GM12878 (cell line): ENCODE measurements at regions not wholly inside any gene's neighbourhood (a gene's known extent, or its start where the extent isn't known, plus 50 kb on each side); places are given as distances from the start of the nearest gene placed in this dataset.

Source experiments
- CBX3 ChIP-seq: fragments of 200-600 bp; sonication (generic); IDR thresholded peaks from 2 replicates; pipeline ENCODE4 v1.6.1; 2016; ENCODE audit warnings: low read depth, borderline replicate concordance
- CREB1 ChIP-seq: IDR thresholded peaks from 2 replicates; pipeline ENCODE4 v1.6.1; 2012; ENCODE audit warnings: low read depth, mild to moderate bottlenecking, inconsistent platforms
- FOXM1 ChIP-seq: IDR thresholded peaks from 2 replicates; pipeline ENCODE4 v1.6.1; 2012; ENCODE audit warnings: low read depth, mild to moderate bottlenecking, inconsistent platforms, low read length, moderate library complexity
- GATAD2B ChIP-seq: fragments of 450-650 bp; conservative IDR thresholded peaks from 2 replicates; pipeline ENCODE4 v1.6.1; 2017; ENCODE audit warnings: low read depth, mild to moderate bottlenecking, moderate library complexity
- SMC3 ChIP-seq: IDR thresholded peaks from 2 replicates; pipeline ENCODE4 v1.6.1; 2011; ENCODE audit warnings: low read length, improper control_type of control experiment, borderline replicate concordance
- STAT3 ChIP-seq: IDR thresholded peaks from 2 replicates; pipeline ENCODE4 v1.6.1; 2011; ENCODE audit warnings: low read depth, low read length, improper control_type of control experiment
- SUPT20H ChIP-seq: IDR thresholded peaks from 2 replicates; pipeline ENCODE4 v1.6.1; 2011; ENCODE audit warnings: low read depth, mild to moderate bottlenecking, low read length, moderate library complexity, borderline replicate concordance; ENCODE audit not compliant: control insufficient read depth
- YY1 ChIP-seq: IDR thresholded peaks from 2 replicates; pipeline ENCODE4 v1.6.1; 2011; ENCODE audit warnings: low read depth, mild to moderate bottlenecking, low read length
- TF ChIP-seq, protein P1 (sequence below), 3 experiments: IDR thresholded peaks in 2 of 3; conservative IDR thresholded peaks in 1 of 3; 2 replicates each; pipeline ENCODE4 v1.5.1; 2011; ENCODE audit warnings: low read depth in 3 of 3, low read length in 3 of 3, mild to moderate bottlenecking in 3 of 3, control low read depth in 2 of 3, moderate library complexity in 2 of 3, inconsistent platforms in 1 of 3, mixed read lengths in 1 of 3; ENCODE audit not compliant: control insufficient read depth in 2 of 3, insufficient read depth in 1 of 3; ENCODE audit errors: extremely low read depth in 1 of 3
- TF ChIP-seq, protein P2 (sequence below): fragments of 450-650 bp; IDR thresholded peaks from 2 replicates; pipeline ENCODE4 v1.6.1; 2014; ENCODE audit warnings: mild to moderate bottlenecking
- TF ChIP-seq, protein P3 (sequence below): IDR thresholded peaks from 2 replicates; pipeline ENCODE4 v1.6.1; 2012; ENCODE audit warnings: low read depth, low read length, improper control_type of control experiment
- TF ChIP-seq, protein P4 (sequence below): fragments of 450-650 bp; IDR thresholded peaks from 2 replicates; pipeline ENCODE4 v1.6.1; 2017; ENCODE audit warnings: mild to moderate bottlenecking

DNA sequence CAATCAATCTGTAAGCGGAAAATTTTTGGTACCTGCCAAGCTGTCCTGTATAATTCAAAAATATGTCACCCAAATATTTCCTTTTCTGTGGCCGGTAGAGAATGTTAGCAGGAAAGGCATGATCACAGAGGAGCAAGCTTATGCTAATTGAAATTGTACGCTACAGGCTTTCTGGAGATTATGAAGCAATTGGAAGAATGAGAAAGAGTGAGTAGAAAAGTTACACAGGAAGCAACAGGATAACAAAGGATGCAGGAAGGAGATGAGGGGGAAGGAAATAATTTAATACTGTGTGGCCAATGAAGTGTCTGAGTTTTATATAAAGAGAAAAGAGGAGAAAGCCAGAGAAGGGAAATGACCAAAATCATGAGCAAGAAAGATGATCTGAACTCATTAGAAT lies 627.2 kb upstream of the STXBP6 start:
- TF ChIP-seq, protein P1, sequence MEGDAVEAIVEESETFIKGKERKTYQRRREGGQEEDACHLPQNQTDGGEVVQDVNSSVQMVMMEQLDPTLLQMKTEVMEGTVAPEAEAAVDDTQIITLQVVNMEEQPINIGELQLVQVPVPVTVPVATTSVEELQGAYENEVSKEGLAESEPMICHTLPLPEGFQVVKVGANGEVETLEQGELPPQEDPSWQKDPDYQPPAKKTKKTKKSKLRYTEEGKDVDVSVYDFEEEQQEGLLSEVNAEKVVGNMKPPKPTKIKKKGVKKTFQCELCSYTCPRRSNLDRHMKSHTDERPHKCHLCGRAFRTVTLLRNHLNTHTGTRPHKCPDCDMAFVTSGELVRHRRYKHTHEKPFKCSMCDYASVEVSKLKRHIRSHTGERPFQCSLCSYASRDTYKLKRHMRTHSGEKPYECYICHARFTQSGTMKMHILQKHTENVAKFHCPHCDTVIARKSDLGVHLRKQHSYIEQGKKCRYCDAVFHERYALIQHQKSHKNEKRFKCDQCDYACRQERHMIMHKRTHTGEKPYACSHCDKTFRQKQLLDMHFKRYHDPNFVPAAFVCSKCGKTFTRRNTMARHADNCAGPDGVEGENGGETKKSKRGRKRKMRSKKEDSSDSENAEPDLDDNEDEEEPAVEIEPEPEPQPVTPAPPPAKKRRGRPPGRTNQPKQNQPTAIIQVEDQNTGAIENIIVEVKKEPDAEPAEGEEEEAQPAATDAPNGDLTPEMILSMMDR (IDR thresholded peaks at IDR 0.05 in 2 of 3, conservative IDR thresholded peaks at IDR 0.05 in 1 of 3; ENCODE audit: control insufficient read depth in 2 of 3, extremely low read depth in 1 of 3, insufficient read depth in 1 of 3, low read depth in 3 of 3, low read length in 3 of 3) = no peak
- TF ChIP-seq YY1 (no peak), FOXM1 (no peak), CBX3 (no peak), GATAD2B (no peak), SMC3 (no peak), SUPT20H (no peak), CREB1 (no peak), STAT3 (no peak)
- TF ChIP-seq, protein P2, sequence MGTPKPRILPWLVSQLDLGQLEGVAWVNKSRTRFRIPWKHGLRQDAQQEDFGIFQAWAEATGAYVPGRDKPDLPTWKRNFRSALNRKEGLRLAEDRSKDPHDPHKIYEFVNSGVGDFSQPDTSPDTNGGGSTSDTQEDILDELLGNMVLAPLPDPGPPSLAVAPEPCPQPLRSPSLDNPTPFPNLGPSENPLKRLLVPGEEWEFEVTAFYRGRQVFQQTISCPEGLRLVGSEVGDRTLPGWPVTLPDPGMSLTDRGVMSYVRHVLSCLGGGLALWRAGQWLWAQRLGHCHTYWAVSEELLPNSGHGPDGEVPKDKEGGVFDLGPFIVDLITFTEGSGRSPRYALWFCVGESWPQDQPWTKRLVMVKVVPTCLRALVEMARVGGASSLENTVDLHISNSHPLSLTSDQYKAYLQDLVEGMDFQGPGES = no peak
- TF ChIP-seq, protein P3, sequence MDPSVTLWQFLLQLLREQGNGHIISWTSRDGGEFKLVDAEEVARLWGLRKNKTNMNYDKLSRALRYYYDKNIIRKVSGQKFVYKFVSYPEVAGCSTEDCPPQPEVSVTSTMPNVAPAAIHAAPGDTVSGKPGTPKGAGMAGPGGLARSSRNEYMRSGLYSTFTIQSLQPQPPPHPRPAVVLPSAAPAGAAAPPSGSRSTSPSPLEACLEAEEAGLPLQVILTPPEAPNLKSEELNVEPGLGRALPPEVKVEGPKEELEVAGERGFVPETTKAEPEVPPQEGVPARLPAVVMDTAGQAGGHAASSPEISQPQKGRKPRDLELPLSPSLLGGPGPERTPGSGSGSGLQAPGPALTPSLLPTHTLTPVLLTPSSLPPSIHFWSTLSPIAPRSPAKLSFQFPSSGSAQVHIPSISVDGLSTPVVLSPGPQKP = no peak
- TF ChIP-seq, protein P4, sequence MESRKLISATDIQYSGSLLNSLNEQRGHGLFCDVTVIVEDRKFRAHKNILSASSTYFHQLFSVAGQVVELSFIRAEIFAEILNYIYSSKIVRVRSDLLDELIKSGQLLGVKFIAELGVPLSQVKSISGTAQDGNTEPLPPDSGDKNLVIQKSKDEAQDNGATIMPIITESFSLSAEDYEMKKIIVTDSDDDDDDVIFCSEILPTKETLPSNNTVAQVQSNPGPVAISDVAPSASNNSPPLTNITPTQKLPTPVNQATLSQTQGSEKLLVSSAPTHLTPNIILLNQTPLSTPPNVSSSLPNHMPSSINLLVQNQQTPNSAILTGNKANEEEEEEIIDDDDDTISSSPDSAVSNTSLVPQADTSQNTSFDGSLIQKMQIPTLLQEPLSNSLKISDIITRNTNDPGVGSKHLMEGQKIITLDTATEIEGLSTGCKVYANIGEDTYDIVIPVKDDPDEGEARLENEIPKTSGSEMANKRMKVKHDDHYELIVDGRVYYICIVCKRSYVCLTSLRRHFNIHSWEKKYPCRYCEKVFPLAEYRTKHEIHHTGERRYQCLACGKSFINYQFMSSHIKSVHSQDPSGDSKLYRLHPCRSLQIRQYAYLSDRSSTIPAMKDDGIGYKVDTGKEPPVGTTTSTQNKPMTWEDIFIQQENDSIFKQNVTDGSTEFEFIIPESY = no peak
